ENCODE measurements at regions not wholly inside any gene's neighbourhood (a gene's known extent, or its start where the extent isn't known, plus 50 kb on each side); places are given as distances from the start of the nearest gene placed in this dataset.

GRCh38 chr18:38579764-38580163 lies 1014.2 kb upstream of the CELF4 start:
- TF ChIP-seq, protein P1, sequence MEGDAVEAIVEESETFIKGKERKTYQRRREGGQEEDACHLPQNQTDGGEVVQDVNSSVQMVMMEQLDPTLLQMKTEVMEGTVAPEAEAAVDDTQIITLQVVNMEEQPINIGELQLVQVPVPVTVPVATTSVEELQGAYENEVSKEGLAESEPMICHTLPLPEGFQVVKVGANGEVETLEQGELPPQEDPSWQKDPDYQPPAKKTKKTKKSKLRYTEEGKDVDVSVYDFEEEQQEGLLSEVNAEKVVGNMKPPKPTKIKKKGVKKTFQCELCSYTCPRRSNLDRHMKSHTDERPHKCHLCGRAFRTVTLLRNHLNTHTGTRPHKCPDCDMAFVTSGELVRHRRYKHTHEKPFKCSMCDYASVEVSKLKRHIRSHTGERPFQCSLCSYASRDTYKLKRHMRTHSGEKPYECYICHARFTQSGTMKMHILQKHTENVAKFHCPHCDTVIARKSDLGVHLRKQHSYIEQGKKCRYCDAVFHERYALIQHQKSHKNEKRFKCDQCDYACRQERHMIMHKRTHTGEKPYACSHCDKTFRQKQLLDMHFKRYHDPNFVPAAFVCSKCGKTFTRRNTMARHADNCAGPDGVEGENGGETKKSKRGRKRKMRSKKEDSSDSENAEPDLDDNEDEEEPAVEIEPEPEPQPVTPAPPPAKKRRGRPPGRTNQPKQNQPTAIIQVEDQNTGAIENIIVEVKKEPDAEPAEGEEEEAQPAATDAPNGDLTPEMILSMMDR (IDR thresholded peaks at IDR 0.05) = no peak
- no peak for TF ChIP-seq POLR2A (IDR thresholded peaks at IDR 0.05)
